GM21381 (cell line): ENCODE measurements at regions not wholly inside any gene's neighbourhood (a gene's known extent, or its start where the extent isn't known, plus 50 kb on each side); places are given as distances from the start of the nearest gene placed in this dataset.

Experiments
- ATAC-seq: cut with Tn5 transposase; IDR thresholded peaks from one replicate; pipeline ENCODE4 v1.9.1; 2021; ENCODE audit warnings: mild to moderate bottlenecking, moderate library complexity; ENCODE audit not compliant: unreplicated experiment

GRCh38 chr2:51734115-51734514 lies 702.2 kb upstream of the NRXN1 start:
- no peak for ATAC-seq

GRCh38 chr2:51723691-51724090 lies 691.8 kb upstream of the NRXN1 start:
- ATAC-seq = no peak

GRCh38 chr2:51722311-51722710 lies 690.4 kb upstream of the NRXN1 start:
- no peak for ATAC-seq

DNA sequence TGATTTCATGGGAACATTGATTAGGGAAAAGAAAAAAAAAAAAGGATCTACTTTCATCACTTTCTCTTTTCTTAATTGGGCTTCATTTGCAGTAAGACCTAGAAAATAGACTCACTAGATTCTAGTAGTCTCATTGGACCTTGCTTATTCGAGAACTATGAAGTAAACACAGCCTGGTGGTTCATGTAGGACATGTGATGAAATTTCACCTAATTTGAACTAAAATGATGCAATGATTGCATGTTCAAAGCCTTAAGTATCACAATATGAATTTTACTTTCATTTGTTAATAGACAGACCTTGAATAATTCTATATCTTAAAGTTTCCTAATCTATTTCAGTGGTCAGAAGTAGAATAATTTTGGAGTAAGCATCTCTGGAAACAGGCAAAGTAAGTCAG lies 688.9 kb upstream of the NRXN1 start:
- no peak for ATAC-seq

DNA sequence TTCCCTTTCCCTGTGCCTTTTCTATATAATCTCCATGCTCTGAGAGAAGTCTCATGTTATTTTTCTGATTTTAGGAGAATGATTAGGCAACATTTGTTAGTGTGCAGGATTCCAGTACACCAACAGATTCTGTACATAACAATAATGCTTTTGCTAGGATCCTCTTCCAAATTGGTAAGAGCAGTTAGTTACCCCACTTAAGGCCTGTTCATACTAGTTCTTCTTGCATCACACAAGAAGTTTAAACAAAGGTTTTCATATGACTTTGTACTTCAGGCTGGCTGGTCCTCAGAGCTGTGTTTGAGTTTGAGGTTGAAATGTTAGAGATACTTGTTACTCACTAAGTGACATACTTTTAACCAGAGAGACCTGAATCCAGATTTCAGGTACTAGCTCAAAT lies 686.9 kb upstream of the NRXN1 start:
- no peak for ATAC-seq

- ATAC-seq = no peak
Measured at GRCh38 chr2:51717312-51717711, 685.4 kb upstream of the NRXN1 start.

- ATAC-seq = no peak
Measured at GRCh38 chr2:51711766-51712165, 679.8 kb upstream of the NRXN1 start.

- no peak for ATAC-seq
Measured at GRCh38 chr2:51710222-51710621, 678.3 kb upstream of the NRXN1 start.

DNA sequence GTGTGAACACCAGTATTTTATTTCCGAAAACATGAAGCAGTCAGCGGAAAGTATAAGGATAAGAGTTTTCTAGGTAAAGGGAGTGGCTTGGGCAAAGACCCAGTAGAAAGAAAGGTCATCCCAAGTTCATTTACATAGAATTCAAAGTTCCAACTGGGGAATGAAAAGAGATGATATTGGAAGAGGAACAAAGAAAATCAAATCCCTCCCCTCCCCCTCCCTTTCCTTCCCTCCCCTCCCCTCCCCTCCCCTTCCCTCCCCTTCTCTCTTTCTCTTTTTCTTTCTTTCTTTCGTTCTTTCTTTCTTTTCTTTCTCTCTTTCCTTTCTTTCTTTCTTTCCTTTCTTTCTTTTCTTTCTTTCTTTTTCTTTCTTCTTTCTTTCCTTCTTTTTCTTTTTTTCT lies 675.7 kb upstream of the NRXN1 start:
- no peak for ATAC-seq

GRCh38 chr2:51706220-51706619 lies 674.3 kb upstream of the NRXN1 start:
- ATAC-seq = no peak

GRCh38 chr2:51705417-51705816 lies 673.5 kb upstream of the NRXN1 start:
- no peak for ATAC-seq

- no peak for ATAC-seq
Measured at GRCh38 chr2:51698021-51698420, 666.1 kb upstream of the NRXN1 start.

DNA sequence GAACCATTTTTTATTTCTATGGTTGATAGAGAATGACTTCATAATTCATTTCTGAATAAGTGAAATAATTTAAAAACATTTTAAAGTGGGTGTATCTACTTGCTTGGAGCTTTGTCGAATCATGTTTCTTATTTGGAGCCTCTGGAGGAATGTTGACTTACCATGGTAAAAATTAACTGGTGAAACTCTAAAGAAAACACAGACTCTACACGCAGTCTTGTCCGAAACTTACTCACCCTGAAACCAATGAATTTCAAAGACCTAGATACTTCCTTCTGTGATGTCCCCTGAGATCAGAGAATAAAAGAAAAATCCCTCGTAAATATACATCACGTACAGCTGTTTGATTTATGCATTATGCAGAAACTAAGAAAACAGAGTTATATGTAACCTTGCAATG lies 665.2 kb upstream of the NRXN1 start:
- ATAC-seq = no peak

DNA sequence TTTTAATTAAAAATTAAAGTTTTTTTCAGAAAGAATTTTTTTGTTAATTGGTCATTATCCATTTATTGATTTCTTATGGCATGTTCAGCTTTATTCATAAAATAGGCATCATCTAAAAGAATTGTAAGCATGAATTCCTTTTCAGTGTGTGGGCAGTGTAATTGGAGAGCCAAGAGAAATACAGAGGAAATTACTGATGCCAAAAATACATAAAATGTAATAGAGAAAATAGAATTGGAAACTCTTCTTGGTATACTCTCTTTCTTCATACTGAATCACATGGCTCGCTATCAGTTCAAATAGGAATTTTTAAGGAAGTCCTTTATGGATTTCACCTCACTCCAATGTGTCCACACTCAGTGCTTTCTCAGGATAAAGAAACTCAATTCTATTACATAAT lies 663.6 kb upstream of the NRXN1 start:
- no peak for ATAC-seq

DNA sequence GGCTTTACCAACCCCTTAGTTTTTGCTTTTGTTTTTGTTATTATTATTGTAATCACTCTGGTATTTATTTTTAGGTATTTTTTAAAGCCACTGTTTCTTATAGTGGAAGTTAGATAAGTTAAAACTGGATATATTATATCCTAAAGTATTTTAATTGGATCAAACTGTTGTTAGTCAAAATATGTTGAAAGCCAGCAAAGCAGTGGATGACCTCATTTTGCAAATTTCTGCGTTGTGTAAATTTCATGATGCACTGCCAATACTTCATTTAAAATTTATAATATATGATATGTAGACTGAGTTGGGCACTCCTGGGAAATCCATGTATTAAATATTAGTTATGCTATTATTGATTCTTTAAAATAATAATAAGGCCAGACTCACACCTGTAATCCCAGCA lies 661.7 kb upstream of the NRXN1 start:
- ATAC-seq = no peak

DNA sequence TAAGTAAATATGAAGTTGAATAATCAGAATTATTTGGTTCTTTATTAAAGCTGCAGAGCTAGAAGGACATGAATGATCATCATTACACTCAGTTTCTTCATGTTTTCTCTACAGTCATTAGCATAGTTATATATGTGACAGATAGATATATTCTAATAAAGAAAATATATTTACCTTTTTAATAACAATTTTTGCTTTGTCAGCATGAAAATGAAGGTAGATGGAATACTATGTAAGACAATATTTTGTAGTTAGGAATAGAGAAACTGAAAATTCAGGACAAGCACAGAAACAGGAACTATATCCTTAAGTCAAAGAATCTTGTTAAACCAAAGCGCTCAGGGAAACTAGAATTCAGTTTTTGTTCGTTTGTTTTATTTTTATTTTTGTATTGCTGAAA lies 649.9 kb upstream of the NRXN1 start:
- no peak for ATAC-seq

DNA sequence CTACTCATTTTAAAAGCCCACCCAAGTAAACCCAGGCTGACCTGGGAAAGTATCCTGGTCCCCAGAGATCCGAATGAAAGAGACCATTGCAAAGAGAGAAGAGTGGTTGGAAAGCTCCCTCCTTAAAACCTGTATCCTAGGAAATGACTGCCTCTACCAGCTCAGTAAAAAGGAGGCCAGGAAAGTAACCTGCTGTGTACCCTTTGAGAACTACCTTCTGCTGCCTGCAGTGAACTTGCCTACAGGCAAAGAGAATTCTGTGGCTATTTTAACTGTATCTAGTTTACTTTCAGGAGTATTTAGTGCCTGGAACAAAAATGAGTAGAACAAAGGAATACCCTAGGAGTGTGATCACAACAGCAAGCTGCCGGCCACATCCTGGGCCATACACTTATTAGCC lies 641.7 kb upstream of the NRXN1 start:
- no peak for ATAC-seq

DNA sequence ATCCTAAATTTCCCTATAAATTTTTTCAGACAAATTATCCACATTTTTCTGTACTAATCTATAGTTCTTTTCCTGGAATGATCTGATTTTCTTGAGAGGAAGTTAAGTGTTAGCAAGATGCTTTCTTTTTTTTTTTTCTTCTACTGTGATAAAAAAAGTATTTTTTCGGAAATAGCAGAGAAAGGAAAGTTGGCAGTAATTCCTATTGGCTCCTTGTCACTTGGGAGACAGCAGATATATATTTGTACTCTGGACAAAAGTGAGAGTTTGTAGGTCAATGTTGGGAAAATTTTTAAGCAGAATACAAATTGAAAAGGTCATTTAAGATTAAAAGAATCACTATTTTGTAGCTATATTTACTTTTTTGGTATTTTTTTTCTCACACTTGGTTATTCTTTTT lies 635.7 kb upstream of the NRXN1 start:
- no peak for ATAC-seq

- no peak for ATAC-seq
Measured at GRCh38 chr2:51662187-51662586, 630.3 kb upstream of the NRXN1 start.

GRCh38 chr2:51657849-51658248 lies 625.9 kb upstream of the NRXN1 start:
- no peak for ATAC-seq

- ATAC-seq = peak; percentile 78
Measured at GRCh38 chr2:51650769-51651168, 618.8 kb upstream of the NRXN1 start.

DNA sequence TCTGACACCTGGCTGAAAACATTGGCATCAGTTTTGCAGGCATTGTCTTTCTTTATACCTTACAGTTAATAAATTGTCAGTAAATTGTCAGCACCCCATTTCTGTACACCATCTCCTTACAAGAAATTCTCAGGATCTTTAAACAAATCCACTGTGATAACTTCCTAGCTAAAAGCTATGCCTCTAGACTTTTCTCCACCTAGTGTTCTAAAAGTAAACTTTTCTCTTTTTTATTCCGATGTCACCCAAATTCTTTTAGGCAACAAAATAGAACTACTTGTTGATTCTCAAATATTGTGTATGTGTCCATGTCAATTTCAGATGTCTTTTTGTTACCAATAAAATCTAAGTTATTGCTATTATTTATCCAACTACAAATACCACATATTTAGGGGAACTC lies 617.4 kb upstream of the NRXN1 start:
- no peak for ATAC-seq

DNA sequence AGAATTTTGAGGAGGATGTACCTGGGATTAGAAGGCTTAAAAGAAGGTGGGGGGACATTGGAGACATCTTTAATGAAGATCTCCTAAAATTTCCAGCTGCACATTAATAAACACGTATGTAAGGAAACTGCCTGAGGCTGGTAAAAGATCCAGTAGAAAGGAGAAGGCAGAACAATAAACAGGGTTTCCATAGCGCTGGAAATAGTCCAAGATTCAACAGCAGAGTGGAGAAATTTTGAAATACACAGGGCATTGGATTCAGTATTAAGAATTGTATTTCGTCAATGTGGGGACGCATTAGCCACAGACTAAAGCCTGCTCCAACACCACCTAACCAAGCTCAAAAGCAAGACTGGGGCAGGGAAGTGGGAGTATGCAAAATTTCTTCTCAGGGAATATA lies 606.9 kb upstream of the NRXN1 start:
- no peak for ATAC-seq

- ATAC-seq = no peak
Measured at GRCh38 chr2:51633073-51633472, 601.1 kb upstream of the NRXN1 start.
